Endothelial cell of umbilical vein (primary cell): ENCODE measurements at regions not wholly inside any gene's neighbourhood (a gene's known extent, or its start where the extent isn't known, plus 50 kb on each side); places are given as distances from the start of the nearest gene placed in this dataset.

ENCODE experiments used
- BruUV-seq: library from RNA; stranded (reverse); fragments of 400-500 nt; replicated peaks from 2 replicates; lab custom pipeline; 2021; lab: Mats Ljungman, UMichigan
- CTCF ChIA-PET: fragments of 300-600, 350-600 bp; sonication (Branson Sonifier 250); formaldehyde crosslinking; loops from one replicate; lab custom pipeline; 2021; ENCODE audit warnings: antibody characterized with exemption, inconsistent platforms; lab: Charles Lee
- POLR2A ChIA-PET: fragments of 300-600, 350-600 bp; sonication (Branson Sonifier 250); formaldehyde crosslinking; loops from one replicate; lab custom pipeline; 2021; ENCODE audit warnings: antibody characterized with exemption, inconsistent platforms; lab: Charles Lee
- DNase-seq: peaks from one replicate; pipeline ENCODE4 v3.0.0-alpha.2; 2011; ENCODE audit warnings: low read depth, low spot score
- FAIRE-seq: peaks from 2 replicates; lab custom pipeline; 2011; peaks lifted over from hg19 to GRCh38; lab: Jason Lieb, UNC
- H2AFZ ChIP-seq: 2 replicates; pipeline ENCODE4 v1.6.0; 2012; ENCODE audit warnings: low read depth, low read length, control low read depth, inconsistent platforms
- H3K27ac ChIP-seq: 2 replicates; pipeline ENCODE4 v1.5.1; 2011; ENCODE audit warnings: low read depth, mild to moderate bottlenecking, control low read depth, low read length, moderate library complexity; ENCODE audit not compliant: insufficient read depth
- H3K27me3 ChIP-seq, 2 experiments: 2 replicates each; pipeline versions ENCODE4 v1.6.0 to v1.6.1; 2011; ENCODE audit warnings: low read length in 2 of 2, mixed read lengths in 1 of 2; ENCODE audit not compliant: control insufficient read depth in 2 of 2, insufficient read depth in 2 of 2
- H3K36me3 ChIP-seq, 2 experiments: 2 replicates in 1 of 2; 3 replicates in 1 of 2; pipeline ENCODE4 v1.5.1; 2011; ENCODE audit warnings: low read length in 2 of 2, mild to moderate bottlenecking in 1 of 2, moderate library complexity in 1 of 2; ENCODE audit not compliant: control insufficient read depth in 2 of 2, insufficient read depth in 2 of 2; ENCODE audit errors: extremely low read depth in 1 of 2
- H3K4me1 ChIP-seq: 3 replicates; pipeline ENCODE4 v1.5.1; 2011; ENCODE audit warnings: mild to moderate bottlenecking, low read length; ENCODE audit not compliant: control insufficient read depth, insufficient read depth; ENCODE audit errors: extremely low read depth
- H3K4me2 ChIP-seq: 2 replicates; pipeline ENCODE4 v1.6.1; 2011; ENCODE audit warnings: low read length, control low read depth, mixed read lengths; ENCODE audit not compliant: insufficient read depth
- H3K4me3 ChIP-seq, 3 experiments: fragments of 200-600 bp in 1 of 3; sonication (generic), shearing (Covaris generic) in 1 of 3; replicated peaks in 1 of 3; 2 replicates each; pipeline ENCODE4 v1.5.1; 2011 to 2016; ENCODE audit warnings: control low read depth in 3 of 3, low read length in 3 of 3, mild to moderate bottlenecking in 2 of 3, inconsistent platforms in 1 of 3, low read depth in 1 of 3, moderate library complexity in 1 of 3; ENCODE audit not compliant: insufficient read depth in 1 of 3
- H3K79me2 ChIP-seq: 2 replicates; pipeline ENCODE4 v1.6.0; 2012; ENCODE audit warnings: low read length, inconsistent platforms; ENCODE audit not compliant: control insufficient read depth, insufficient read depth
- H3K9ac ChIP-seq: replicated peaks from 2 replicates; pipeline ENCODE3; 2011; ENCODE audit warnings: low read length, control low read depth; ENCODE audit not compliant: insufficient read depth; ENCODE audit errors: extremely low read depth
- H3K9me1 ChIP-seq: replicated peaks from 3 replicates; pipeline ENCODE4 v1.6.0; 2011; ENCODE audit warnings: mild to moderate bottlenecking, low read length; ENCODE audit not compliant: control insufficient read depth, insufficient read depth; ENCODE audit errors: extremely low read depth
- H3K9me3 ChIP-seq: replicated peaks from 2 replicates; pipeline ENCODE4 v1.5.1; 2012; ENCODE audit warnings: low read length, inconsistent platforms; ENCODE audit not compliant: control insufficient read depth, insufficient read depth
- H4K20me1 ChIP-seq: replicated peaks from 2 replicates; pipeline ENCODE3; 2011; ENCODE audit warnings: mild to moderate bottlenecking, low read length; ENCODE audit not compliant: control insufficient read depth, insufficient read depth; ENCODE audit errors: extremely low read depth
- CTCF ChIP-seq, 2 donors: IDR thresholded peaks; 1 replicate in 1 of 2; 2 replicates in 1 of 2; pipeline ENCODE4 v1.5.1; 2011; ENCODE audit warnings: low read length in 2 of 2, mild to moderate bottlenecking in 2 of 2, moderate library complexity in 2 of 2, control low read depth in 1 of 2, inconsistent platforms in 1 of 2, low read depth in 1 of 2; ENCODE audit not compliant: insufficient read depth in 1 of 2; ENCODE audit errors: extremely low read depth in 1 of 2
- EZH2 ChIP-seq: IDR thresholded peaks from 2 replicates; pipeline ENCODE4 v1.6.1; 2012; ENCODE audit warnings: borderline replicate concordance, low read depth, mild to moderate bottlenecking, moderate library complexity, low read length, inconsistent platforms; ENCODE audit not compliant: severe bottlenecking
- FOS ChIP-seq: IDR thresholded peaks from 2 replicates; pipeline ENCODE4 v1.6.1; 2011; ENCODE audit warnings: mild to moderate bottlenecking, low read length, moderate library complexity, borderline replicate concordance; ENCODE audit not compliant: insufficient read depth
- GATA2 ChIP-seq: IDR thresholded peaks from 2 replicates; pipeline ENCODE4 v1.7.0; 2011; ENCODE audit warnings: low read depth, mild to moderate bottlenecking, moderate library complexity, mixed read lengths, low read length; ENCODE audit not compliant: insufficient read length, insufficient read depth
- JUN ChIP-seq: IDR thresholded peaks from 2 replicates; pipeline ENCODE4 v1.6.1; 2011; ENCODE audit warnings: borderline replicate concordance, low read depth; ENCODE audit not compliant: insufficient read length, insufficient read depth
- MAX ChIP-seq: IDR thresholded peaks from 2 replicates; pipeline ENCODE4 v1.6.1; 2011; ENCODE audit not compliant: insufficient read depth, insufficient read length
- POLR2A ChIP-seq: IDR thresholded peaks from 2 replicates; pipeline ENCODE4 v1.6.1; 2012; ENCODE audit warnings: low read depth, mild to moderate bottlenecking, control low read depth, low read length
- POLR2AphosphoS5 ChIP-seq: IDR thresholded peaks from 2 replicates; pipeline ENCODE4 v1.6.1; 2012; ENCODE audit warnings: low read depth, mild to moderate bottlenecking, control low read depth, low read length, moderate library complexity; ENCODE audit not compliant: insufficient read depth
- dilution Hi-C: fragments of 300-500 bp; cut with MboI; formaldehyde crosslinking; loops from one replicate; pipeline ENCODE4 v1.15.0; 2019; ENCODE audit warnings: low sequenced_read_pairs; ENCODE audit not compliant: extremely low pct_ligation_motif_present
- intact Hi-C: fragments of 100-400 bp; cut with micrococcal nuclease; formaldehyde crosslinking; loops from one replicate; pipeline ENCODE4 v1.10.0; 2022

- dilution Hi-C loops: no loop called here
- ChIA-PET POLR2A (no interaction called here), CTCF (no interaction called here)
- no TSS peak for BruUV-seq
- H3K9me3 ChIP-seq: peaks cover 5% of the 10 kb centered on the region
- no peaks in the 10 kb centered on the region for H3K27me3 ChIP-seq
- no peaks in the 10 kb centered on the region for H3K79me2 ChIP-seq
- intact Hi-C loops: no loop called here
- DNase-seq: no peak
- no peaks in the 10 kb centered on the region for H3K4me1 ChIP-seq
- H3K36me3 ChIP-seq: no peaks in the 10 kb centered on the region
- H3K4me3 ChIP-seq: no peak overlapping the region
- H3K9me1 ChIP-seq: no peaks in the 10 kb centered on the region
- TF ChIP-seq JUN: no peak
- no peak for TF ChIP-seq POLR2AphosphoS5
- TF ChIP-seq GATA2: no peak
- no peak for TF ChIP-seq CTCF (IDR thresholded peaks at IDR 0.05; ENCODE audit: extremely low read depth in 1 of 2, insufficient read depth in 1 of 2, low read depth in 1 of 2, low read length in 2 of 2)
- no peak for TF ChIP-seq FOS
- TF ChIP-seq EZH2: no peak
- no peak for TF ChIP-seq POLR2A
- no peak for TF ChIP-seq MAX
- FAIRE-seq: no peak
- no peak overlapping the region for H3K27ac ChIP-seq
- H3K9ac ChIP-seq: no peak overlapping the region
- H2AFZ ChIP-seq: no peak overlapping the region
- no peak overlapping the region for H3K4me2 ChIP-seq
- H4K20me1 ChIP-seq: no peaks in the 10 kb centered on the region
Observed at GRCh38 chr10:56561336-56561735, 200.3 kb upstream of the ZWINT start.
